ENCODE measurements at regions not wholly inside any gene's neighbourhood (a gene's known extent, or its start where the extent isn't known, plus 50 kb on each side); places are given as distances from the start of the nearest gene placed in this dataset.

DNA sequence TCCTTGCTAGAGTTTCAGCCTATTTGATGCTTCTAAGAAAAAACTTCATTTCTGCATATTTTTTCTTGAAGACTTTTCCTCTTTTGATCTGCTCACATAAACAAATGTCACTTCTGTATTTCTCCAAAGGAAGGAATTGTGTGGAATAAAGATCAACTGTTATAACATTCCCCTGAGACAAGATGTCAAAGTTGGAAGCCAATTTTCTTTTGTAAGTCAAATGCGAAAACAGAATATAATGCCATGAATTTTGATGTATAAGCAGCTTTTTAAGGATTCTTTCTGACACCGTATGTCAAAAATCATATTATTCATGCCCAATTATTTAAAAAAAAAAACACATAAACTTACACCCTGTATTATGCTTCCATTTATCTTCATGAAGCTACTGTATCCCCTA is 70.3 kb upstream of the NHSL1 start:
- TF ChIP-seq, protein P1, sequence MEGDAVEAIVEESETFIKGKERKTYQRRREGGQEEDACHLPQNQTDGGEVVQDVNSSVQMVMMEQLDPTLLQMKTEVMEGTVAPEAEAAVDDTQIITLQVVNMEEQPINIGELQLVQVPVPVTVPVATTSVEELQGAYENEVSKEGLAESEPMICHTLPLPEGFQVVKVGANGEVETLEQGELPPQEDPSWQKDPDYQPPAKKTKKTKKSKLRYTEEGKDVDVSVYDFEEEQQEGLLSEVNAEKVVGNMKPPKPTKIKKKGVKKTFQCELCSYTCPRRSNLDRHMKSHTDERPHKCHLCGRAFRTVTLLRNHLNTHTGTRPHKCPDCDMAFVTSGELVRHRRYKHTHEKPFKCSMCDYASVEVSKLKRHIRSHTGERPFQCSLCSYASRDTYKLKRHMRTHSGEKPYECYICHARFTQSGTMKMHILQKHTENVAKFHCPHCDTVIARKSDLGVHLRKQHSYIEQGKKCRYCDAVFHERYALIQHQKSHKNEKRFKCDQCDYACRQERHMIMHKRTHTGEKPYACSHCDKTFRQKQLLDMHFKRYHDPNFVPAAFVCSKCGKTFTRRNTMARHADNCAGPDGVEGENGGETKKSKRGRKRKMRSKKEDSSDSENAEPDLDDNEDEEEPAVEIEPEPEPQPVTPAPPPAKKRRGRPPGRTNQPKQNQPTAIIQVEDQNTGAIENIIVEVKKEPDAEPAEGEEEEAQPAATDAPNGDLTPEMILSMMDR (IDR thresholded peaks at IDR 0.05; ENCODE audit: borderline replicate concordance, extremely low read depth, low read length, poor library complexity, severe bottlenecking): no peak
- TF ChIP-seq EZH2 (IDR thresholded peaks at IDR 0.05; ENCODE audit: borderline replicate concordance, low read depth, low read length, severe bottlenecking): no peak

All from DND-41 (cell line).